Parathyroid adenoma (tissue), 2 donors: ENCODE measurements at regions not wholly inside any gene's neighbourhood (a gene's known extent, or its start where the extent isn't known, plus 50 kb on each side); places are given as distances from the start of the nearest gene placed in this dataset.

Experiments
- H2AFZ ChIP-seq: fragments of 300-600 bp; sonication (generic); one replicate; pipeline ENCODE4 v1.7.0; 2017; ENCODE audit warnings: antibody characterized with exemption, mild to moderate bottlenecking
- H3K27ac ChIP-seq: fragments of 300-600 bp; sonication (generic); one replicate; pipeline ENCODE4 v1.7.0; 2017
- H3K27me3 ChIP-seq: fragments of 300-600 bp; sonication (generic); one replicate; pipeline ENCODE4 v1.7.0; 2017; ENCODE audit warnings: low read length; ENCODE audit not compliant: control insufficient read depth, insufficient read depth
- H3K36me3 ChIP-seq: fragments of 300-600 bp; sonication (generic); one replicate; pipeline ENCODE4 v1.7.0; 2017; ENCODE audit warnings: low read length; ENCODE audit not compliant: control insufficient read depth, insufficient read depth
- H3K4me1 ChIP-seq: fragments of 300-600 bp; sonication (generic); one replicate; pipeline ENCODE4 v1.7.0; 2017; ENCODE audit warnings: control low read depth
- H3K4me2 ChIP-seq: fragments of 300-600 bp; sonication (generic); one replicate; pipeline ENCODE4 v1.7.0; 2017; ENCODE audit warnings: low read length
- H3K4me3 ChIP-seq: fragments of 300-600 bp; sonication (generic); one replicate; pipeline ENCODE4 v1.7.0; 2017; ENCODE audit warnings: low read depth, low read length
- H3K79me2 ChIP-seq: fragments of 300-600 bp; sonication (generic); one replicate; pipeline ENCODE4 v1.7.0; 2017; ENCODE audit warnings: control low read depth
- H3K9ac ChIP-seq: fragments of 300-600 bp; sonication (generic); one replicate; pipeline ENCODE4 v1.7.0; 2017; ENCODE audit warnings: mild to moderate bottlenecking
- H3K9me3 ChIP-seq: fragments of 300-600 bp; sonication (generic); one replicate; pipeline ENCODE4 v1.7.0; 2017; ENCODE audit warnings: low read length; ENCODE audit not compliant: control insufficient read depth
- CTCF ChIP-seq: fragments of 300-600 bp; sonication (generic); IDR thresholded peaks from one replicate; pipeline ENCODE4 v1.7.0; 2017; ENCODE audit warnings: antibody characterized with exemption, mild to moderate bottlenecking
- donor health status: primary hyperparathyroidism.

GRCh38 chr20:19807946-19808330 is 49.9 kb downstream of the RIN2 start:
- no peak overlapping the region for H3K27ac ChIP-seq
- no peaks in the 10 kb centered on the region for H3K27me3 ChIP-seq
- TF ChIP-seq CTCF = no peak
- no peaks in the 10 kb centered on the region for H3K36me3 ChIP-seq
- no peak overlapping the region for H3K9ac ChIP-seq
- H2AFZ ChIP-seq = no peak overlapping the region
- H3K4me3 ChIP-seq = no peak overlapping the region
- no peaks in the 10 kb centered on the region for H3K4me1 ChIP-seq
- peaks cover 23% of the 10 kb centered on the region for H3K79me2 ChIP-seq
- no peaks in the 10 kb centered on the region for H3K9me3 ChIP-seq
- H3K4me2 ChIP-seq = no peak overlapping the region

GRCh38 chr20:19808498-19808897 is 50.4 kb downstream of the RIN2 start:
- H3K4me2 ChIP-seq = no peak overlapping the region
- H3K9ac ChIP-seq = no peak overlapping the region
- no peak overlapping the region for H3K4me3 ChIP-seq
- no peaks in the 10 kb centered on the region for H3K9me3 ChIP-seq
- H3K36me3 ChIP-seq = no peaks in the 10 kb centered on the region
- no peak overlapping the region for H2AFZ ChIP-seq
- no peak for TF ChIP-seq CTCF
- H3K27ac ChIP-seq = no peak overlapping the region
- no peaks in the 10 kb centered on the region for H3K4me1 ChIP-seq
- H3K27me3 ChIP-seq = no peaks in the 10 kb centered on the region
- peaks cover 23% of the 10 kb centered on the region for H3K79me2 ChIP-seq

GRCh38 chr20:19809505-19809904 is 51.4 kb downstream of the RIN2 start:
- Histone ChIP-seq H3K9me3 (no peaks in the 10 kb centered on the region), H3K4me2 (no peak overlapping the region), H3K27ac (no peak overlapping the region), H3K9ac (no peak overlapping the region), H3K27me3 (no peaks in the 10 kb centered on the region), H3K4me3 (no peak overlapping the region), H3K36me3 (no peaks in the 10 kb centered on the region), H3K4me1 (no peaks in the 10 kb centered on the region), H3K79me2 (peaks cover 21% of the 10 kb centered on the region), H2AFZ (no peak overlapping the region)
- no peak for TF ChIP-seq CTCF

- no peaks in the 10 kb centered on the region for H3K9me3 ChIP-seq
- H3K9ac ChIP-seq = no peak overlapping the region
- H3K79me2 ChIP-seq = peaks cover 10% of the 10 kb centered on the region
- no peaks in the 10 kb centered on the region for H3K27me3 ChIP-seq
- H3K4me2 ChIP-seq = no peak overlapping the region
- no peak overlapping the region for H3K27ac ChIP-seq
- H2AFZ ChIP-seq = no peak overlapping the region
- no peak for TF ChIP-seq CTCF
- H3K4me1 ChIP-seq = no peaks in the 10 kb centered on the region
- no peak overlapping the region for H3K4me3 ChIP-seq
- H3K36me3 ChIP-seq = no peaks in the 10 kb centered on the region
These were observed 53.2 kb downstream of the RIN2 start for GRCh38 chr20:19811231-19811630.

- no peak overlapping the region for H3K4me3 ChIP-seq
- H3K9ac ChIP-seq = no peak overlapping the region
- peaks cover 10% of the 10 kb centered on the region for H3K79me2 ChIP-seq
- H3K4me1 ChIP-seq = no peaks in the 10 kb centered on the region
- H3K4me2 ChIP-seq = no peak overlapping the region
- H3K36me3 ChIP-seq = no peaks in the 10 kb centered on the region
- TF ChIP-seq CTCF = no peak
- H3K9me3 ChIP-seq = no peaks in the 10 kb centered on the region
- H2AFZ ChIP-seq = no peak overlapping the region
- H3K27ac ChIP-seq = no peak overlapping the region
- no peaks in the 10 kb centered on the region for H3K27me3 ChIP-seq
These were observed 54.0 kb downstream of the RIN2 start for GRCh38 chr20:19812056-19812455.
